Osteocyte (in vitro differentiated cells): ENCODE measurements at regions not wholly inside any gene's neighbourhood (a gene's known extent, or its start where the extent isn't known, plus 50 kb on each side); places are given as distances from the start of the nearest gene placed in this dataset.

Source experiments
- DNase-seq: peaks from one replicate; pipeline ENCODE4 v3.0.0; 2021; ENCODE audit warnings: mixed read lengths; ENCODE audit not compliant: unreplicated experiment; ENCODE audit errors: extremely low spot score
- H3K27ac Mint-ChIP-seq: one replicate; pipeline ENCODE4 v1.8.0; 2021; ENCODE audit warnings: mild to moderate bottlenecking, mixed read lengths; ENCODE audit not compliant: unreplicated experiment
- H3K27me3 Mint-ChIP-seq: one replicate; pipeline ENCODE4 v1.8.0; 2021; ENCODE audit warnings: mixed read lengths; ENCODE audit not compliant: unreplicated experiment
- H3K36me3 Mint-ChIP-seq: one replicate; pipeline ENCODE4 v1.8.0; 2021; ENCODE audit warnings: mixed read lengths; ENCODE audit not compliant: unreplicated experiment
- H3K4me1 Mint-ChIP-seq: one replicate; pipeline ENCODE4 v1.8.0; 2021; ENCODE audit warnings: mixed read lengths; ENCODE audit not compliant: unreplicated experiment
- H3K4me3 Mint-ChIP-seq: one replicate; pipeline ENCODE4 v1.8.0; 2021; ENCODE audit warnings: mild to moderate bottlenecking, moderate library complexity, mixed read lengths; ENCODE audit not compliant: unreplicated experiment
- H3K9me3 Mint-ChIP-seq: one replicate; pipeline ENCODE4 v1.8.0; 2021; ENCODE audit warnings: mixed read lengths; ENCODE audit not compliant: unreplicated experiment
- CTCF ChIP-seq: fragments of 200-600 bp; sonication (generic); IDR thresholded peaks from 2 replicates; pipeline ENCODE4 v1.5.0; 2021; ENCODE audit warnings: antibody characterized with exemption, mild to moderate bottlenecking, moderate library complexity

GRCh38 chr1:71232786-71233185 lies 152.0 kb upstream of the ZRANB2 start:
- Mint-ChIP-seq H3K27ac (no peak overlapping the region), H3K9me3 (no peaks in the 10 kb centered on the region), H3K27me3 (no peaks in the 10 kb centered on the region), H3K4me3 (no peak overlapping the region), H3K4me1 (no peaks in the 10 kb centered on the region), H3K36me3 (no peaks in the 10 kb centered on the region)
- no peak for TF ChIP-seq CTCF
- no peak for DNase-seq

- Mint-ChIP-seq H3K36me3 (no peaks in the 10 kb centered on the region), H3K27me3 (no peaks in the 10 kb centered on the region), H3K4me3 (no peak overlapping the region), H3K9me3 (no peaks in the 10 kb centered on the region), H3K27ac (no peak overlapping the region), H3K4me1 (no peaks in the 10 kb centered on the region)
- no peak for DNase-seq
- TF ChIP-seq CTCF = no peak
These were observed 151.4 kb upstream of the ZRANB2 start for GRCh38 chr1:71232166-71232763.

GRCh38 chr1:71231751-71232150 lies 150.9 kb upstream of the ZRANB2 start:
- DNase-seq = no peak
- TF ChIP-seq CTCF = no peak
- Mint-ChIP-seq H3K27me3 (no peaks in the 10 kb centered on the region), H3K4me3 (no peak overlapping the region), H3K36me3 (no peaks in the 10 kb centered on the region), H3K9me3 (no peaks in the 10 kb centered on the region), H3K27ac (no peak overlapping the region), H3K4me1 (no peaks in the 10 kb centered on the region)

GRCh38 chr1:71228742-71229365 lies 148.0 kb upstream of the ZRANB2 start:
- no peak for DNase-seq
- no peak for TF ChIP-seq CTCF
- Mint-ChIP-seq H3K27ac (no peak overlapping the region), H3K9me3 (no peaks in the 10 kb centered on the region), H3K4me3 (no peak overlapping the region), H3K27me3 (peaks cover 2% of the 10 kb centered on the region), H3K36me3 (no peaks in the 10 kb centered on the region), H3K4me1 (no peaks in the 10 kb centered on the region)

- no peak overlapping the region for H3K27ac Mint-ChIP-seq
- no peak overlapping the region for H3K4me3 Mint-ChIP-seq
- no peaks in the 10 kb centered on the region for H3K4me1 Mint-ChIP-seq
- H3K27me3 Mint-ChIP-seq = peaks cover 2% of the 10 kb centered on the region
- no peak for DNase-seq
- TF ChIP-seq CTCF = no peak
- peaks cover 3% of the 10 kb centered on the region for H3K9me3 Mint-ChIP-seq
- H3K36me3 Mint-ChIP-seq = no peaks in the 10 kb centered on the region
These were observed 147.4 kb upstream of the ZRANB2 start for GRCh38 chr1:71228241-71228640.
